ENCODE measurements at regions not wholly inside any gene's neighbourhood (a gene's known extent, or its start where the extent isn't known, plus 50 kb on each side); places are given as distances from the start of the nearest gene placed in this dataset.

DNA sequence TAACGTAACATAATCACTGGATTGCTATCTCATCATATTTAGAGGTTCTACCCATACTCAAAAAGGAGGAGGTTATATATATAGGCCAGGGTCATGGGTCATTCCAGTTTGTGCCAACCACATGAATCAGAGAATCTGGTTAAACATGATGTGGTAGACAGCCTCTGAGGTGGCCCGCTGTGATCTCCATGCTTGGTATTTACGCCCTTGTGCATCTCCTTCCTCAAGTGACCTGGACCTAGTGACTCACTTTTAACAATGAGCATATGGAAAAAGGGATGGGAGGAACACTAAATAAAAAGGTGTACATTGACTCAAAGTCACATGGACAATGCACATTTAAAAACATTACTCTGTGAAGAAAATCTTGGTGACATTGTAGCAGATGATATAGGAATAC is 77.7 kb upstream of the CTNND2 start:
- H3K36me3 ChIP-seq (ENCODE audit: insufficient read depth) = no peaks in the 10 kb centered on the region
- no peaks in the 10 kb centered on the region for H3K79me2 ChIP-seq (replicated peaks; ENCODE audit: insufficient read depth)
- no peaks in the 10 kb centered on the region for H4K20me1 ChIP-seq (replicated peaks; ENCODE audit: insufficient read depth)
- H3K9me2 ChIP-seq (ENCODE audit: insufficient read depth) = no peaks in the 10 kb centered on the region
- no peak for TF ChIP-seq EZH2phosphoT487 (IDR thresholded peaks at IDR 0.05; ENCODE audit: unreplicated experiment)
- TF ChIP-seq REST (IDR thresholded peaks at IDR 0.05; ENCODE audit: unreplicated experiment) = no peak
- TF ChIP-seq ZNF331 (CRISPR knock-in tag; IDR thresholded peaks at IDR 0.05; ENCODE audit: low read depth) = no peak
- no peak for TF ChIP-seq EZH2 (IDR thresholded peaks at IDR 0.05; ENCODE audit: low read depth, unreplicated experiment)
- no peak for TF ChIP-seq JUNB (IDR thresholded peaks at IDR 0.05; ENCODE audit: unreplicated experiment)
- TF ChIP-seq ETS1 (IDR thresholded peaks at IDR 0.05) = no peak
- no peak for TF ChIP-seq CREB1 (CRISPR knock-in tag; IDR thresholded peaks at IDR 0.05; ENCODE audit: low read depth)
- no peak for TF ChIP-seq NANOG (IDR thresholded peaks at IDR 0.05; ENCODE audit: borderline replicate concordance)
- TF ChIP-seq ZNF114 (CRISPR knock-in tag; IDR thresholded peaks at IDR 0.05) = no peak
- no peak for TF ChIP-seq STAT1 (IDR thresholded peaks at IDR 0.05; ENCODE audit: unreplicated experiment)
- Mint-ChIP-seq H3K27ac (no peak overlapping the region), H3K27me3 (ENCODE audit: insufficient read depth, low read depth, poor library complexity) (no peaks in the 10 kb centered on the region), H3K4me3 (no peak overlapping the region), H3K4me1 (no peaks in the 10 kb centered on the region), H3K36me3 (ENCODE audit: low read depth) (no peaks in the 10 kb centered on the region), H3K9me3 (no peaks in the 10 kb centered on the region)
- no peaks in the 10 kb centered on the region for H3K4me1 ChIP-seq (ENCODE audit: insufficient read depth)
- no peaks in the 10 kb centered on the region for H3F3A ChIP-seq (replicated peaks; ENCODE audit: low read depth)
- ATAC-seq = no peak
- H3K27ac ChIP-seq (ENCODE audit: low read depth) = no peak overlapping the region
- H3K27me3 ChIP-seq (ENCODE audit: insufficient read depth) = no peaks in the 10 kb centered on the region
- no peak overlapping the region for H3K4me2 ChIP-seq
- DNase-seq (ENCODE audit: low spot score) = no peak
- H3K4me3 ChIP-seq = no peak overlapping the region
- no peak overlapping the region for H2AFZ ChIP-seq

GRCh38 chr5:11977904-11978303 is 73.7 kb upstream of the CTNND2 start:
- Histone ChIP-seq H4K20me1 (replicated peaks; ENCODE audit: insufficient read depth) (no peaks in the 10 kb centered on the region), H2AFZ (no peak overlapping the region), H3K4me2 (no peak overlapping the region), H3K36me3 (ENCODE audit: insufficient read depth) (no peaks in the 10 kb centered on the region), H3K27me3 (ENCODE audit: insufficient read depth) (no peaks in the 10 kb centered on the region), H3K27ac (ENCODE audit: low read depth) (no peak overlapping the region), H3F3A (replicated peaks; ENCODE audit: low read depth) (no peaks in the 10 kb centered on the region), H3K4me1 (ENCODE audit: insufficient read depth) (no peaks in the 10 kb centered on the region), H3K9me2 (ENCODE audit: insufficient read depth) (0 out of 2 replicates have a peak, but pooled peaks cover 7% of the 10 kb centered on the region), H3K79me2 (replicated peaks; ENCODE audit: insufficient read depth) (no peaks in the 10 kb centered on the region), H3K4me3 (no peak overlapping the region)
- Mint-ChIP-seq H3K36me3 (ENCODE audit: low read depth) (no peaks in the 10 kb centered on the region), H3K4me3 (no peak overlapping the region), H3K4me1 (no peaks in the 10 kb centered on the region), H3K27ac (no peak overlapping the region), H3K27me3 (ENCODE audit: insufficient read depth, low read depth, poor library complexity) (no peaks in the 10 kb centered on the region), H3K9me3 (no peaks in the 10 kb centered on the region)
- no peak for DNase-seq (ENCODE audit: low spot score)
- ATAC-seq = no peak
- TF ChIP-seq POLR2AphosphoS5 (IDR thresholded peaks at IDR 0.05; ENCODE audit: low read depth) (no peak), ZNF331 (CRISPR knock-in tag; IDR thresholded peaks at IDR 0.05; ENCODE audit: low read depth) (no peak), ZNF462 (CRISPR knock-in tag; IDR thresholded peaks at IDR 0.05) (no peak), STAT1 (IDR thresholded peaks at IDR 0.05; ENCODE audit: unreplicated experiment) (no peak), NANOG (IDR thresholded peaks at IDR 0.05; ENCODE audit: borderline replicate concordance) (no peak)

Measured in GM23338 (cell line).